Renal cortical epithelial cell (primary cell): ENCODE measurements at regions not wholly inside any gene's neighbourhood (a gene's known extent, or its start where the extent isn't known, plus 50 kb on each side); places are given as distances from the start of the nearest gene placed in this dataset.
"Not testable (repeated sequence)": the region's sequence is repeated elsewhere in the genome, so short reads cannot be mapped to it uniquely, and the experiment has no call there.

Experiments used
- DNase-seq: peaks from one replicate; pipeline ENCODE4 v3.0.0-alpha.2; 2011; ENCODE audit warnings: low read depth

DNA sequence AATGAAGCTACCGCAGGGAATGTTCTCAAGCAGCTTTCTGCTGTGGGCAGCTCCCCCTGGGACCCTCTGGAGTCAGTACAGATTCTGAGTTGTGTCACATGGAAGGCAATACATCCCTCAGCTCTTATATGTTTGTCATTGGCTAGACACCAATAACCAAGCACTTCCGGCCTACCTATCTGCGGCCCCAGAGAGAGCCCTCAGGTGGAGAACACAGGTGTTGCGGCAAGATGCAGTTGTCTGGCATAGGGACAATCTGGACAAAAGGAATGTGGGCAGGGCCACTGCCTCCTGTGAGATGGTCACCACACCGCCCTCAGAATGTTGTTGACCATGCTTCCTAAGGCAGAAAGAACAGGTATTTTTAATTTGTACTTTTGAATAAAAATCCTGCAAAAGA, 118.7 kb downstream of the BRMS1L start:
- no peak for DNase-seq

DNA sequence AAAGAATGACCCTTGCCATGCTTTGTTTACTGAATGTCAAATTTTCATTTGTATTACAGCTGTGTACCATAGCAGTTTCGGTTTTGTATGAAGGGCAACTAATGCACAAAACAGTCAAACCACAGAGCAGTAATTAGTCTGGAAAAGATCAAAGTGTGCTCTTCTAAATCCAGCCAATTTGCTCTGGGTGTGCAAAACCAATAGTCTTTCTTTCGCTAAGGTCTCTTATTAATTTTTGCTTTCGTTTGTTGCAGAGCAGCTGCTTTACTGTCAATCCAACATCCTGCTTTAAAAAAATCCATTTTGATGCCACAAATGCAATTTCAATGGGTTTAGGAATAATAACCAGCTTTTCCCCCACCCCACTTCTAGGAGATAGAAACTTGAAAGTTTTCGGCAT, 114.2 kb downstream of the BRMS1L start:
- DNase-seq, result no peak

DNA sequence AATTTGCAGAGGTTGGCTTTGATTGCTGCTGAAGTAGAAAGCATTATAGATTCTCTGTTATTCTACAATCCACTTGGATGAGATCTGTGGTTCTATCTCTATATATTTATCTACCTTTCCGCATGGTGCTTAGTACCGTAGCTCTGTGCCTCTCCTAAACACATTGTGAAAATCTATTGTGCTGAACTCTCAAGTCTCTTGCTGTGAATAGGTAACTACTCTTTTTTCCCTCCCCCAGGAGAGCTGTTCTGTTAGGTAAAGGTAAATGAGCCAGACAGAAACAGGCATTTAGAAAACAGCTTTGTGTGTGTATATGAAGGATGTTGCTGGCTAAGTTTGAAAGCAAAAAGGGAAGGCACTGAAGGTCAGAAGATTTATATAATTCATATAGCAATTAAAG, 112.6 kb downstream of the BRMS1L start:
- DNase-seq, result no peak

DNA sequence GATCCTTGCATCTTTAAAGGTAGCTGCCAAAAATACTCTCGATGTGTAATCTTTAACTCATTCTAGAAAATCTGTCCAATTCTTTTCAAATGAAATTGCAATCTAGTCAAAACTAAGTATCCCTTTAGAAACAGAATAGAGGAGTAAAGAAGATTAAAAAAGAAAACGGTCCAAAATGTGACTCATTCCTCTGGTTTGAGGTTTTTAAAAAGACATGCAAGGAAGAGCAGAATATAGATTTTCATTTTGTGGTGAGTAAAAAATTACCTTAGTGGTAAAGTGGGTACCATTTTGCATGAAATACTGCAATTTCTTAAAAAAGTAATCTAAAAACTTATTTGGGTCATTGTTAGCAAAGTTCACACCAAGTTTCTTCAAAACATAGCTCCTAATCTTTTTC, 108.4 kb downstream of the BRMS1L start:
- DNase-seq, result no peak

DNA sequence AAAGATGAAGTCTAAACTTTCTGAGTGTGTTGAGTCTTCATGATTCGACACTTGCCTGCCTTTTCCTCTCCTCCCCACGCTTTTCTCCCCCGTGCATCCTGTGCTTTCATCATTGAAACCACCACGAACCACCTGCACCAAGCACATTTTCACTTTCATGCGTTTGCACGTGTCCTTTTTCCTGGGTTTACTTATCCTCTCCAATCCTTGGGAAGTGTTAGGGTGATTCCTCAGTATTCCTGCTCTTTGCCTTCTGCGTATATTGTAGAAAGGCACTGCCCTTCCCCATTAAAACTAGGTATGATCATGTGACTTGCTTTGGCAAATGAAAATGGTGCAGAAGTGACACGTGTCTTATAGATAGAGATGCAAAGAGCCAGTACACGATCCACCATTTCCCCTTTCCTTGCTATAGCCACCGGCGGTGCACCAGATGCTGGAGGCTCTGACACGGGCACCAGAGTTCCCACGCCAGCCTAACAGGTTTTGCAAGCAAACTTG, 106.6 kb downstream of the BRMS1L start:
- no peak for DNase-seq

DNA sequence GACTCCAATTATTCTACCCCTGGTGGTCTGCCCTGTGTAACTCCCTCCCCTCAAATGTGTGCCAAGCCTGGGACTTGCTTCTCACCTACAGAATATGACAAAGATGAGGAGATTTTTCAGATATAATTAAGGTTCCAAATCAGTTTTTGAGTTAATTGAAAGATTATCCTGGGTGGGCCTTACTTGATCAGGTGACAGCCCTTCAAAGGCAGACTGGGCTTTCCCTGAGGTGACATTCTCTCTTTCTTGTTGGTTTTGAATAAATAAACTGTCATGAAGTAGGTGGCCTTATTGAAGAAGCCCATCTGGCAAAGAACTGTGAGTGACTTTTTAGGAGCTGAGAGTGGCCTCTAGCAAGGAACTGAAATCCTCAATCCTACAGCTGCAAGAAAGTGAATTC, 106.0 kb downstream of the BRMS1L start:
- no peak for DNase-seq

DNA sequence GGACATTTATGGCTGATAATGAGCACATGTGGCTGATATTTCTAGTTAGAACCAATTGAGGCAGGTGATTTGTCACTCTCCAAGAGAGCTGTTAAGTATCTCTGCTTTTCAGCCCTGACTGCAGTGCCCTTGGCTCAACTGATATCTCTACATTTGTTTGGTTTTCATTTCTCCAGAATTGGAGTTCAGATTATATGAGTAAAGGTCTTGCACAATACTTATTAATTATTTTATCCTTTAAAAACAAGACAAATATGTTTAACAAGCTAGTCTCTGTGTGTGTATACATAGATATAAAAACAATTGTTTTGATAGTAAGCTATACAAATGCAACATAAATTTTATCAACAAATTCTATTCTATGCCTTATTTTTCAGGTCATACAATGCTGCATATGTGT, 105.2 kb downstream of the BRMS1L start:
- DNase-seq, result no peak

DNA sequence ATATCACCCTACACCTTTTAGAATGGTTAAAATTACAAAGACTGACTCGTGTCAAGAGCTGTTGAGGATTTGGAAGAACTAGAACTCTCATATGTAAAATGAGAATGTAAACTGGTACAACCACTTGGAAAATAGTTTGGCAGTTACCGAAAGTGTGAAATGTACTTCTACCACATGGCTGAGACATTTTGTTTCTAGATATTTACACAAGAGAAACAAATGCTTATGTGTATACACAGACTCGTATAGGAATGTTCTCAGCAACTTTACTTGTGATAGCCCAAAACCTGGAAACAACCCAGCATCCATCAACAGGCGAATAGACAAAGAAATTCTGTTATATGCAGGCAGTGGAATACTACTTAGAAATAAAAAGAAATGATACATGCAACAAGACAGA, 103.0 kb downstream of the BRMS1L start:
- DNase-seq, result no peak

DNA sequence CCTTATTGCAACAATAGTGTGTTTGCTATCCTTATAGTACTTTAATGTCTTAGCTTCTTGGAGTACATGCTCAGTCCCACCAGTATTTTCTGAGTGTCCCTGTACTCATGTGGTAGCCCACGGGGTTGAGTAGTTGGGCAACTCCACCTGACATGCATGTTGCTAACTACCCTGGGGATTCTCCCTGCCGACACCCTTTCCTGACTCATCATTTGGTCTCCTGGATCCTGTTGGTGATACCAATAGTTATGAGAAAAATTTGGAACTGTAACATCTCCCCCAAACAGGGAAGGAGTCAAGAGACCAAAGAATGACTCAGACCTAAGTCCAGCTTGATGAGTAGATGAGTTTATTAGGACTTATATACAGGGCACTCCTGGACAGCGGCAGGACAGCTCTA, 101.6 kb downstream of the BRMS1L start:
- DNase-seq, result peak; percentile 6

DNA sequence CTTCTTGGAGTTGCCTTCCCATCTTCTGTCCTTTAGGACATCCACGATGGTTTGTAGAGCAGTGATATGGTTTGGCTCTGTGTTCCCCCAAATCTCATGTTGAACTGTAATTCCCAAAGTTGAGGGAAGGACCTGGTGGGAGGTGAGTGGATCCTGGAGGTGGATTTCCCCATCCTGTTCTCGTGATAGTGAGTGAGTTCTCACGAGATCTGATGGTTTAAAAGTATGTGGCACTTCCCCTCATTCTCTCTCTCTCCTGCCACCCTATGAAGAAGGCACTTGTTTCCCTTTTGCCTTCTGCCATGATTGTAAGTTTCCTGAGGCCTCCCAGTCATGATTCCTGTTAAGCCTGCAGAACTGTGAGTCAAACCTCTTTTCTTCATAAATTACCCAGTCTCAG, 99.2 kb downstream of the BRMS1L start:
- no peak for DNase-seq

DNA sequence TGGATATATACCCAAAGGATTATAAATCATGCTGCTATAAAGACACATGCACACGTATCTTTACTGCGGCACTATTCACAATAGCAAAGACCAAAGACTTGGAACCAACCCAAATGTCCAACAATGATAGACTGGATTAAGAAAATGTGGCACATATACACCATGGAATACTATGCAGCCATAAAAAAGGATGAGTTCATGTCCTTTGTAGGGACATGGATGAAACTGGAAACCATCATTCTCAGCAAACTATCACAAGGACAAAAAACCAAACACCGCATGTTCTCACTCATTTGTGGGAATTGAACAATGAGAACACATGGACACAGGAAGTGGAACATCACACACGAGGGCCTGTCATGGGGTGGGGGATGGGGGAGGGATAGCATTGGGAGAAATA, 96.5 kb downstream of the BRMS1L start:
- not testable (repeated sequence) for DNase-seq

DNA sequence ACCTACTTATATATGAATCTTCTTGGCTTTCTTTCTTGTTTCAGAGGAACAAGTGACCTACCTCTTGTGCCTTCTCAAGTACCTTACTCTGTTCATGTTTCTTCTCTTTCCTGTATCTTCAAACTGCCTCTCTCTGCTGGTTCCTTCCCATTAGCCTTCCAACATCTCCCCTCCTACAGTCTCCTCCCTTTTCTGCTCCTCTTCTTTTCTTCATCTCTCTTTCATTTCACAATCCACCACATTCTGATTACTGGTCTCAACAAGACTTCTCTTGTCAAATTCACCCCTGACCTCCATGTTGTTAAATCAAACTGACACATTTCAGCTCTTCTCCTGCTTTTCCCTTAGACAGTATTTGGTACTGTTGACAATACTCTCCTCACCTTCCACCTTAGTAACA, 95.6 kb downstream of the BRMS1L start:
- DNase-seq, result no peak
